Right lung (tissue), 2 donors: ENCODE measurements at regions not wholly inside any gene's neighbourhood (a gene's known extent, or its start where the extent isn't known, plus 50 kb on each side); places are given as distances from the start of the nearest gene placed in this dataset.
"Not testable (repeated sequence)": the region's sequence is repeated elsewhere in the genome, so short reads cannot be mapped to it uniquely, and the experiment has no call there.

Source experiments
- DNase-seq, 2 donors: peaks; one replicate each; pipeline ENCODE4 v3.0.0-alpha.2; 2013

GRCh38 chr1:191498825-191499224 lies 659.4 kb upstream of the RGS18 start:
- no peak for DNase-seq

GRCh38 chr1:191504999-191505398 lies 653.3 kb upstream of the RGS18 start:
- DNase-seq = no peak

DNA sequence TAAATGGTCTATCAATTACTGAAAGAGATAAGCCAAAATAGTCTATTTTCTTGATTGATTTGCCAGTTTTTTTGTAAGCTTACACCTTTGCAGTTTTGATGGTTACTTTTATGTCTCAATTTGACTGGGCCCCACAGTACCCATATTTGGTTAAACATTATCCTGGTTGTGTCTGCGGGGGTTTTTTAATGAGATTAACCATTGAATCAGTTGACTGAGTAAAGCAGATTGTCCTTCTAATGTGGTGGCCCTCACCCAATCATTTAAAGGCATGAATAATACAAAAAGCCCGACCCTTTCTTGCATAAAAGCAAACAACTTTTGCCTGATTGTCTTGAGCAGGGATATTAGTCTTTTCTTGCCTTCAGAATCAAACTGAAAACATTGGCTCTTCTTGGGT lies 650.0 kb upstream of the RGS18 start:
- no peak for DNase-seq

- not testable (repeated sequence) for DNase-seq
These were observed 646.8 kb upstream of the RGS18 start for GRCh38 chr1:191511480-191511879.

- DNase-seq = no peak
These were observed 640.4 kb upstream of the RGS18 start for GRCh38 chr1:191517826-191518225.

- DNase-seq = no peak
These were observed 638.7 kb upstream of the RGS18 start for GRCh38 chr1:191519519-191519918.

- no peak for DNase-seq
These were observed 637.9 kb upstream of the RGS18 start for GRCh38 chr1:191520345-191520744.

DNA sequence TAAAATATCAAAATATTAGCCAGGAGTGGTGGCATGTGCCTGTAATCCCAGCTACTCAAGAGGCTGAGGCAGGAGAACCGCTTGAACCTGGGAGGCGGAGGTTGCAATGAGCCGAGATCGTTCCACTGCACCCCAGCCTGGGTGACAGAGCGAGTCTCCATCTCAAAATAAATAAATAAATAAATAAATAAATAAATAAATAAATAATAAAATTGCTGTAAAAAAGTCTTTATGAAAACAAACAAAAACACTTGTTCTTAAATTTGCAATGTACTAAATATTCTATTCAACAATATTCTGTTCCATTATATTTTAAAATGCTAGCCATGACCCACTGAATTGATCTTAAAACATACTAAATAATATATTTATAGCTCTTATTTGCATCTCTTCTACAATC lies 632.3 kb upstream of the RGS18 start:
- not testable (repeated sequence) for DNase-seq

DNA sequence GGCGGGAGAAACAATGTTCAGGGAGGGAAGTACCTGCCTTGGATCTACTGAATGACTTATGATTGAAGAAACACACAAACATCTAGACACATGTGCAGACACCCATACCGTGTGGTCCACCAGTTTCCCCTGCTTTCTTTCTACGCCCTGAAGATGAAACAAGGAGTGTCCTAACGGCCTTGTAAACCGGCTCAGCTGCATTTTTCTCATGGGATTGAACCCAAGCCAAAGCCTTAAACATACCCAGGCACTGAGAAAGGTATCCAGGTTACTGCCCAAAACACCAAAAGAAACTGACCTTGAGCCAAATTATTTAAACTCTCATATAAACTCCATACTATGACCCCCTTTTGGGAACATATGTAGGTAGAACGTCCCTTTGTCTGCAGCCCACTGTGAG lies 630.0 kb upstream of the RGS18 start:
- no peak for DNase-seq

DNA sequence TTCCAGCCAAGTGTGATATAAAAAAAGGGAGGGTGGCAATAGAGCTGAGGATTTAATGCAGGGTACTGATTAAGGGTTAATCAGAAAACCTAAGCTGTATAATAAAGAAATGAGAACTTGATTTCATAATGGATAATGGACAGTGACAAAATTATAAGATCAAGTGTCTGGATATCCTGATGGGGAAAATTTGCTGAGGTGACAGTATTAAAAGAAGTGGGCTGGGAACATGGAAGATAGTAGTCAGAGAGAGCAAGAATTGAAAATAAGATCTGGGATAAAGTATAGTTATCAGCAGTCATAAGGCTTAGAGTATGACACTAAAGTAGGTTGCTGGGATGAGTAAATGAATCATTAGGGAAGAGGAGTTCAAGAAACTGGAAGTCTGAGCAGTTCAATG lies 627.3 kb upstream of the RGS18 start:
- no peak for DNase-seq

DNA sequence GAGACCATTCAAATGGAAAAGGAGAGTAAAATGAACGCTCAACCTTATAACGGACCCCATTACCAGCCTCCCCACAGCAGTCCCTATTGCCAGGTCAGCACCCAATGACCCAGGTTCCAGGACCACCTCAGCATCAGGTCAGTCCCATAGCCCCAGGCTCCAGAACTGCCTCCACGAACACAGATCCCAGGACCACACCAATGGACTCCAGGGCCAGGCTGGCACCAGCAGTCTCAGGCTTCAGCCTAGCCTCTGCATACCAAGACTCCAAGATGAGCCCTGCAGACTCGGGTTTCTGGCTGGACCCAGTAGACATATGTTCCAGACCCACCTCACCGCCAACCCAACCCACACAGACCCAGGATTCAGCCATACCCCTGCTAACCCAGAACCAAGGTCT lies 625.0 kb upstream of the RGS18 start:
- no peak for DNase-seq

GRCh38 chr1:191536791-191537429 lies 621.4 kb upstream of the RGS18 start:
- no peak for DNase-seq

DNA sequence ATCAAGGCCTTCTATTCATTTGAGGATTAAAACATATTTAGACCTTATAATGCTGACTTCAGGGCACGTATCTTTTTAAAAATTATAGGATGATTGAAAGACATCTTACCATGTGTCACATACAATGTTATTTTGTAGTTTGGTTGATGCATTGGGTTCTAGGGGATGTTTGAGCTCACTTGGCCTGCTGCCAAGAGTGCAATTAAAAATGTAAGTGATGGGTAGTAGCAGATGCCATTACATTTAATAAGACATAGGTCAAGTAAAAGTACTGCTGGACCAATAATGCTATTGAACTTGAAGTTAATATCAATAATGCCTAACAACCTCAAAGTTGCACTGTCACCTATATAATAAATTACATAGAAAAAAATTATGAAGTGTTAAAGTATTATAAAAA lies 616.5 kb upstream of the RGS18 start:
- DNase-seq = no peak

DNA sequence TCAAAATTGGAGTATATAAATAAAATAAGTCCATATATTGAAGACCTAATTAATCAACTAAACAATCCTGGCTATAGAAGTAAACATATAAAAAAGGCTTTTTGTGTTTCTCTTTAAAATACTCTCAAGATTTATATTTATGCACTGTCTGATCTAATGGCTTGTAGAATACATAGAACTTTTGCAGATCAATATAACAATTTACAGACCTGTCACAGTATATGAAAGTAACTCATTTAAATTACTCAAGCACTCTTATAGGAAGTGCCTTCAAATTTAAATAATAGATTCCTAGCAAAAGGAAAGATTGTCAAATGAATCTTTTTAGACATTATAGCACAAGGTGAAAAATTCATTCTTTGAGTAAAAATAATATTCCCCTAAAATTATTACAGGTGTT lies 615.8 kb upstream of the RGS18 start:
- DNase-seq = no peak

DNA sequence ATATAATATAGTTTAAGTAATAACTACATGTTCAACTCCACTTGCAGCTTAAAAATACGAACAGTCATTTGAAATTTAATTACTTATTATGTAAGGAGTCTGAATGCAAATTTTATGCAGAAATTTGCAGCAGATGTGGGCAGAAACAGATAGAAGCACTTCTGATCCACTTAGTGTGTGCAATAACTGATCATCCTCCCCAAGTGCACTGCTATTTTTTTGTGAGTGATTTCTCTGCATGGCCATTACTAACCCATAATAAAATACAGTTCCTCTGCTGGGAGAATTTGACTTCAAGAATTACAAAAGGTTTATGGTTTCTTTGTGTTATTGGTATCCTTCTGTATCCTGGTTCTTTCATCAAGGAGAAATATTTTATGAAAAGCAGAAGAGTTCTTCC lies 611.5 kb upstream of the RGS18 start:
- no peak for DNase-seq

DNA sequence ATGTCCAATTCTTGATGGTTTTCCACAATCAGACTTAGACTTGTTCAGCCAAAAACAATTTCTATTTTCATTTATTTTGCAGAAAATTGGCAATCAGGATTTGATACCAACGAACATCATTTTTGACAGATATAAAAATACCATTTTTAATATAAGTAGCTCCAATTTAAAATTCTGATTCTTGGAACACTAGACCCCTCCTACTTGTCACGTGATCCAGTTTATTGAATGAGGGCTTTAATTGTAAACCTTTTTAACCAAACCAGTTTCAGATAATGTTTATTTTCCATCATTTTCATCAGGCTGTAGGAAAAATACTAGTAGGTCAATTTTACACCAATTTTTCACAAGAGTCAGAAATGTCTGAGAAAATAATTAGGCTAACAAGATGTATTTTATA lies 607.2 kb upstream of the RGS18 start:
- no peak for DNase-seq

- DNase-seq = no peak
These were observed 599.9 kb upstream of the RGS18 start for GRCh38 chr1:191558379-191558778.

DNA sequence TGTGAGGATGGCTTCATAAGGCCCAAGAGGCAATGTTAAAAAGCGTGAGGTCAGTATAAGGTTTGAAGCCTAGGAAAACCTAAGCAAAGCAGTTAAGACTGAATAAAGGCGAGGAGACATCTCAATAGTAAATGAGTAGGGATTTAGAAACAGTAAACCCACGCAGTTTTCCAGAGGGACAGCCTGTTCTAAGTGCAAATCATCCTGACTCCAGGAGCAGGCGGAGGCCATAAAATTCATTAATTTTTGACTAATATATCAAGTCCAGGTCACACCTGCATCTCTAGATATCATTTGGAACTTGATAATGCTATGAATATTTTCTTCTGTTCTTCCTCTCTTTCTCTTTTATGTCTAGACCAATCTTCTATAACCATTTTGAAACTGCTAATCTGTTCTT lies 597.0 kb upstream of the RGS18 start:
- DNase-seq = no peak

DNA sequence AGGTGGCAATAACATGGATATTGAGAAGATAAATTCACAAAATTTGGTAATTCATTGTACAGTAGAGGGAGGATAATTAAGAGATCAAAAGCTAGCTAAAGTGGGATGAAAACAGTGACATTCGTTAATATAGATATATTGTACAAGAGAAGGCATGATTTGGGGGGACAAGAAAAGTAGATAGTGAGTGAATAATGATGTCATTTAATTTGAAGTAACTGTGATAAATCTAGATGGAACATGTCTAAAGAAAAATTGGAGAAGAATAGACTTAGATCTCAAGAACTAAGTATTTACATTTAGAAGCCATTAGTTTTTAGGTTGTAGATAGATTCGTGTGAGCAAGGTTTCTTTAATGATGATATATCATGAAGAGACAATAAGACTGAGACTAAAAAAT lies 594.0 kb upstream of the RGS18 start:
- no peak for DNase-seq

DNA sequence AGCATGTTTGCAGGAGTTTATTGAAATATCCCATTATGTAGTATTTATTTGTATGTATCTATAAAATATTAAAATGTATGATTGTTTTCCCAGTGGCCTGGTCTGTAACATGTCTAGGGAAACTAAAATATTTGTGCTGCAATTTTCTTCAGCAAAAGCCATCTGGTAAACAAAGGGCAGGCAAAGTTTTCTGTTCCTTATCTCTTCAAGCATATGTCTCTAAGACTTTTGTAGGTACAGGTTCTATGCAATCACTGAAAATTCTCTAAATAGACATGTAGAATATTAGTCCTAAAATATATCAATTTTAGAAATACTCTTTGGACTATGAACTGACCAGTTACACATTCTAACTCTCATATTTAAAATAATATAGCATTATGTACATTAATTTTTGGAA lies 585.8 kb upstream of the RGS18 start:
- DNase-seq = no peak

DNA sequence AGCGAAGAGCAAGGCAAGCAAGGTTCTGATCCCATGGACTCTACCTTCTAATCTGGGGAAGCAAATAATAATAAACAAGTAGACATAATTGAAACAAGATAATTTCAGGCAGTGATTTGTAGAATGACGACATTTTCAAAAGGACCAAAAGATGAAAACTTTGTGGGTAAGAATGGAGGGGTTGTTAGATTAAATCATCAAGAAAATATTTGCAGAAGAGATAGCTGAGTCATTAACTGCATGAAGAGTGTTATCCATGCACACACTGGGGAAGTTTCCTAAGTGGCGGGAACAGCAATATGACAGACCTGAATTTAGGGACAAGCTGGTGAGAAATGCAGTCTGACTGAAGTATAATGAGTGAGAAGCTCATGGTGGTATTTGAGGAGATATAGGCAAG lies 583.1 kb upstream of the RGS18 start:
- no peak for DNase-seq

GRCh38 chr1:191575746-191576145 lies 582.5 kb upstream of the RGS18 start:
- DNase-seq = no peak

DNA sequence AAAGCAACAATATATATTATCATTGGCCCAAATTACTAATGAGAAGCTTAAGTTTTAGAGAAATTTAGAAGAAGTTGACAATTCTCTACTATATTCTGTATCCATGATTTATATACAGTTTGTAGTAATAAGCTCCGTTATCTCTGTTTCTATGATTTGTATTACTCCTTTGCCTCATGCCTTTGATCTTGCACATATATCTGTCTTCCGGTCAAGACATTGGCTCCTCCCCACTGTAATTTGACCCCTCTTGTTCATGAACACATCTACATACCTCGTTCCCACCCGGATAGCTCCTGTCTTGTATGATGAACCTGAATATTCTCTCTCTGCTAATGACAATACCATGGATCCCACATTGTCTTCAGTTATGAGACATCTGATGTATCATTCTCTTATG lies 581.0 kb upstream of the RGS18 start:
- DNase-seq = no peak

- peak in 1 of 2 donors; percentile 3 for DNase-seq
These were observed 580.0 kb upstream of the RGS18 start for GRCh38 chr1:191578281-191578680.

GRCh38 chr1:191579019-191579418 lies 579.2 kb upstream of the RGS18 start:
- DNase-seq = no peak
